Stimulated activated naive CD8-positive, alpha-beta T cell treated with anti-CD3 and anti-CD28 coated beads, Interleukin-15, amount 100 ng/mL, for 72 hours (primary cell): ENCODE measurements at regions not wholly inside any gene's neighbourhood (a gene's known extent, or its start where the extent isn't known, plus 50 kb on each side); places are given as distances from the start of the nearest gene placed in this dataset.

Source experiments
- ATAC-seq: fragments of 150-1000 bp; cut with Tn5 transposase; 2 replicates; pipeline ENCODE4 v1.10.0; 2021; ENCODE audit warnings: mild to moderate bottlenecking, moderate library complexity
- DNase-seq, 2 donors: peaks; one replicate each; pipeline ENCODE4 v3.0.0; 2021 to 2022
- H3K27ac Mint-ChIP-seq, 2 donors: one replicate each; pipeline ENCODE4 v1.8.0; 2022; ENCODE audit warnings: mild to moderate bottlenecking in 2 of 2, mixed read lengths in 2 of 2, moderate library complexity in 2 of 2
- H3K27me3 Mint-ChIP-seq: one replicate; pipeline ENCODE4 v1.8.0; 2022; ENCODE audit warnings: mixed read lengths
- H3K4me1 Mint-ChIP-seq: one replicate; pipeline ENCODE4 v1.8.0; 2022; ENCODE audit warnings: mild to moderate bottlenecking, mixed read lengths
- H3K4me3 Mint-ChIP-seq, 2 donors: one replicate each; pipeline ENCODE4 v1.8.0; 2022; ENCODE audit warnings: mild to moderate bottlenecking in 2 of 2, mixed read lengths in 2 of 2, moderate library complexity in 1 of 2
- H3K9me3 Mint-ChIP-seq, 2 donors: one replicate each; pipeline ENCODE4 v1.8.0; 2022; ENCODE audit warnings: mixed read lengths in 2 of 2

DNA sequence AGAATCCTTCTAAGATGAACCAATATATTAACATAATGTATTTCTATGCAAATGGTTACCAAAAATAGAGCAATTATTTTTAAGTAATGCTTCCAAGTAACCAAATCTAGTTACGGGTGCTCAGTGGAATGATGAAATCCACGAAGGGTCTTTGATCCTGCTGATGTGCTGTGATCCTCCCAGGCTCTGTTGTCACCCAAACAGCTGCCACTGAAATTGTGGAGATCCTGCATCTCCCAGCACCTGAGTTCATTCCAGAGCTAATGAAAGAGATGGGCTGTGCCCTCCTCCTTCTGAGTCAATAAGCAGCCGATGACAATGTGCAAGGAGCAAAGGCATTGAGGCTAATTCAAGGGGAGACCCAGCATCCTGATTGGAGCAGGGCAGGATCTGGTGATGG lies 362.4 kb upstream of the SOX11 start:
- no peak for ATAC-seq
- H3K4me1 Mint-ChIP-seq, result no peaks in the 10 kb centered on the region
- H3K27me3 Mint-ChIP-seq, result no peaks in the 10 kb centered on the region
- H3K9me3 Mint-ChIP-seq, result peaks cover 3 to 16% of the 10 kb centered on the region in 2 donors
- DNase-seq, result no peak
- H3K4me3 Mint-ChIP-seq, result no peak overlapping the region
- H3K27ac Mint-ChIP-seq, result no peak overlapping the region

GRCh38 chr2:5330961-5331360 lies 361.2 kb upstream of the SOX11 start:
- ATAC-seq (no peak), DNase-seq (no peak)
- H3K4me3 Mint-ChIP-seq, result no peak overlapping the region
- H3K27ac Mint-ChIP-seq, result no peak overlapping the region
- H3K4me1 Mint-ChIP-seq, result no peaks in the 10 kb centered on the region
- H3K9me3 Mint-ChIP-seq, result peaks cover 0 to 4% of the 10 kb centered on the region in 2 donors
- no peaks in the 10 kb centered on the region for H3K27me3 Mint-ChIP-seq

DNA sequence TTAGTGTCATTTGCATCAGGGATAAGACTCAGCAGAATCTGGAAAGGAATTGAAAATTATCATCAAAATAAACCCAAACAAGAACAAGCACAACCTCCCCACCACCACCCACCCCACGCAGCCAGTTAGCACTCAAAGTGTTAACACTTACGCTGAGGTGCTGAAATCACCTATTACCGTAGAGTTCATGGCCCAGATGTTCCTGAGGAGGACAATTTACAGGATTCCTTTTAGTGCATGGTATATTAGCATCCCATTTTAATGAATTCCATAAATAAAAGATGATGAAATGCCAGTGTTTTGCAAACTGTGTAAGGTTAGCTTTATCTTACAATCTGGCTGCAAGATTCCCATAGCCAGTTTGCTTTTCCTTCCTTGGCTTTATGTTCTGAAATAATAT lies 359.3 kb upstream of the SOX11 start:
- H3K27ac Mint-ChIP-seq, result no peak overlapping the region

GRCh38 chr2:5339473-5339872 lies 352.7 kb upstream of the SOX11 start:
- no peaks in the 10 kb centered on the region for H3K4me1 Mint-ChIP-seq
- ATAC-seq, result no peak
- no peak overlapping the region for H3K27ac Mint-ChIP-seq
- peaks cover 13 to 16% of the 10 kb centered on the region in 2 donors for H3K9me3 Mint-ChIP-seq
- no peak for DNase-seq
- no peak overlapping the region for H3K4me3 Mint-ChIP-seq
- no peaks in the 10 kb centered on the region for H3K27me3 Mint-ChIP-seq

More for the DNA sequence above, 359.3 kb upstream of the SOX11 start:
- DNase-seq (no peak), ATAC-seq (no peak)
- no peaks in the 10 kb centered on the region for H3K27me3 Mint-ChIP-seq
- H3K4me1 Mint-ChIP-seq, result no peaks in the 10 kb centered on the region
- H3K4me3 Mint-ChIP-seq, result no peak overlapping the region
- H3K9me3 Mint-ChIP-seq, result peaks cover 0 to 8% of the 10 kb centered on the region in 2 donors

DNA sequence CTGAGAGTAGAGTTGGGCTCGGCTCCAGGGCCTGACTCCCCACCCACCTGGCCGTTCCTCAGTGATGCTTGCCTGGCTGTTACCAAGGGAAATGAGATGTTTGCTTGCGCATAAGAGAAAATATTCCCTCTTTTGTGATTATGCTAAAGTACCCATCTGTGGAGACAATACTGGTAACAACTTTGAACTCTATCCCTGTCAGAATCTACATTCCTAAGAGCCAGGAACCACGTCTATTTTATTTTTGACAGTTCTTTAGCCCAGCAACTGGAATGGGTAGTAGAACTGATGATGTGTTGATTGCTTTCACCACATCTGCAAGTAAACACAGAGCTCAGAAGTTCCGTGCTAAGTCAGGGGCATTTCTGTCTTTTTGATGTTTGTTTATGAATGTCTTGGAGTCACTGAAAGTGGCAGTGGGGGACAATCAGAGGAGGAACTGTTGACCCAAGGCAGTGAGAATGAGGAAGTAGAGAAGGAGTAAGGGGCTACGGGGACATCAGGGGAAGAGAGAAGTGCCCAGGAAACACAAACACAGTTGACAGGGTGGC lies 348.3 kb upstream of the SOX11 start:
- ATAC-seq (no peak), DNase-seq (no peak)
- Mint-ChIP-seq H3K4me3 (no peak overlapping the region), H3K9me3 (peaks cover 6 to 8% of the 10 kb centered on the region in 2 donors), H3K27me3 (no peaks in the 10 kb centered on the region), H3K27ac (no peak overlapping the region), H3K4me1 (no peaks in the 10 kb centered on the region)

GRCh38 chr2:5352286-5352685 lies 339.9 kb upstream of the SOX11 start:
- DNase-seq, result no peak
- no peaks in the 10 kb centered on the region for H3K9me3 Mint-ChIP-seq
- ATAC-seq, result no peak
- no peak overlapping the region for H3K4me3 Mint-ChIP-seq
- H3K4me1 Mint-ChIP-seq, result no peaks in the 10 kb centered on the region
- H3K27ac Mint-ChIP-seq, result no peak overlapping the region
- no peaks in the 10 kb centered on the region for H3K27me3 Mint-ChIP-seq

GRCh38 chr2:5353565-5353964 lies 338.6 kb upstream of the SOX11 start:
- no peaks in the 10 kb centered on the region for H3K4me1 Mint-ChIP-seq
- no peaks in the 10 kb centered on the region for H3K9me3 Mint-ChIP-seq
- ATAC-seq (no peak), DNase-seq (no peak)
- H3K27me3 Mint-ChIP-seq, result no peaks in the 10 kb centered on the region
- H3K4me3 Mint-ChIP-seq, result no peak overlapping the region
- H3K27ac Mint-ChIP-seq, result no peak overlapping the region

DNA sequence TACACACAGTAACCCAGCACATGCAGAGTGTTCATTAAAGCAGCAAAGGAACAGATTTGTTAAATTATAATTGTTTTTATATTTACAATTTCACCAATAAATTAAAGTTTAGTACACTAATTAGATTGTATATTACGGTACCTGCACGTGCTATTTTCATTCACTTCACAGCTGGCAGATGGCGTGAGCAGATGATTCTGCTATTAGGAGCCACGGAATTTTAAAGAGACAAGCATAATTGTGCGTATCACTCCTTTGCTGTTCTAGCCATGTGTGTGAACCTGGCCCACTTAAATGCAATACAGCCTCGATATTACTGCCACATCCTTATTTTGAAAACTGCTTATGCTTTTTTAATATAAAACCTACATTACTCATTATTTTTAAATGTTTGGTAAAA lies 332.8 kb upstream of the SOX11 start:
- ATAC-seq, result no peak
- Mint-ChIP-seq H3K27me3 (no peaks in the 10 kb centered on the region), H3K4me1 (no peaks in the 10 kb centered on the region), H3K27ac (no peak overlapping the region), H3K9me3 (no peaks in the 10 kb centered on the region), H3K4me3 (no peak overlapping the region)
- DNase-seq, result no peak

GRCh38 chr2:5360081-5360480 lies 332.1 kb upstream of the SOX11 start:
- ATAC-seq (no peak), DNase-seq (no peak)
- H3K4me1 Mint-ChIP-seq, result no peaks in the 10 kb centered on the region
- no peaks in the 10 kb centered on the region for H3K9me3 Mint-ChIP-seq
- H3K4me3 Mint-ChIP-seq, result no peak overlapping the region
- no peak overlapping the region for H3K27ac Mint-ChIP-seq
- no peaks in the 10 kb centered on the region for H3K27me3 Mint-ChIP-seq

- Mint-ChIP-seq H3K4me3 (no peak overlapping the region), H3K27ac (no peak overlapping the region), H3K9me3 (no peaks in the 10 kb centered on the region), H3K4me1 (no peaks in the 10 kb centered on the region), H3K27me3 (no peaks in the 10 kb centered on the region)
- no peak for ATAC-seq
- no peak for DNase-seq
Measured at GRCh38 chr2:5364361-5364760, 327.8 kb upstream of the SOX11 start.

DNA sequence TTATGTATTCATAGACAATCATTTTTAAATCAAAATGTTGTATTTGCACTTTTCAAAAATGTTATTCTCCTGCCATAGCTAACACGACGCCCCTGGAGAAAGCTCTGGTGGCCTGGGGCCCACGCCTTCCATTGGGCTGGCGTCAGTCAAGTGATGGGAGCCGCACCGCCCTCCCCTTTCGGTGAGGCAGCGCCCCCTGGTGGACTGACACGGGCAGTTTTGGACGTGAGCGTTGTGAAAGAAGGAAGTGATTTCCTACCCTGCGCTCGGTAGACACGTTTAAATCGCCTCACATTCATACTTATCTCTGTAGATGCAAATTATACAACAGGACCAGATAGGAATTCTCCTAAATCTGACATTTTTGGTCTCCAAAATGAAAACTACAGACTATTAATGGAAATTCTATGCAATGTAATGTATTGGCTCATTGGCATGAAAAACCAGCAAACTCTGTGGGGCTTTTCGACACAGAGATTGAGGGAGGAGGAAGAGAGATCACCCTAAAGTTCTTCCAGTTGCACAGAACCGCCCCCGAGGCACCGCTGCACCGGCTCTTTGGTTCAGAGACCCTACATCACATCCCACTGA lies 326.2 kb upstream of the SOX11 start:
- ATAC-seq (peak; percentile 81), DNase-seq (peak; percentile 39 to 49)
- H3K27me3 Mint-ChIP-seq, result no peaks in the 10 kb centered on the region

GRCh38 chr2:5367321-5367720 lies 324.9 kb upstream of the SOX11 start:
- no peaks in the 10 kb centered on the region for H3K9me3 Mint-ChIP-seq
- no peaks in the 10 kb centered on the region for H3K27me3 Mint-ChIP-seq
- DNase-seq, result no peak
- H3K27ac Mint-ChIP-seq, result no peak overlapping the region
- H3K4me3 Mint-ChIP-seq, result no peak overlapping the region
- no peak for ATAC-seq
- H3K4me1 Mint-ChIP-seq, result no peaks in the 10 kb centered on the region

More for the DNA sequence above, 326.2 kb upstream of the SOX11 start:
- no peaks in the 10 kb centered on the region for H3K9me3 Mint-ChIP-seq
- no peak overlapping the region for H3K4me3 Mint-ChIP-seq
- no peaks in the 10 kb centered on the region for H3K4me1 Mint-ChIP-seq
- no peak overlapping the region for H3K27ac Mint-ChIP-seq

GRCh38 chr2:5368263-5368662 lies 323.9 kb upstream of the SOX11 start:
- ATAC-seq, result no peak
- Mint-ChIP-seq H3K4me3 (no peak overlapping the region), H3K27ac (no peak overlapping the region), H3K9me3 (no peaks in the 10 kb centered on the region), H3K4me1 (no peaks in the 10 kb centered on the region), H3K27me3 (no peaks in the 10 kb centered on the region)
- DNase-seq, result no peak

GRCh38 chr2:5369510-5369909 lies 322.7 kb upstream of the SOX11 start:
- DNase-seq (no peak), ATAC-seq (no peak)
- H3K4me3 Mint-ChIP-seq, result no peak overlapping the region

DNA sequence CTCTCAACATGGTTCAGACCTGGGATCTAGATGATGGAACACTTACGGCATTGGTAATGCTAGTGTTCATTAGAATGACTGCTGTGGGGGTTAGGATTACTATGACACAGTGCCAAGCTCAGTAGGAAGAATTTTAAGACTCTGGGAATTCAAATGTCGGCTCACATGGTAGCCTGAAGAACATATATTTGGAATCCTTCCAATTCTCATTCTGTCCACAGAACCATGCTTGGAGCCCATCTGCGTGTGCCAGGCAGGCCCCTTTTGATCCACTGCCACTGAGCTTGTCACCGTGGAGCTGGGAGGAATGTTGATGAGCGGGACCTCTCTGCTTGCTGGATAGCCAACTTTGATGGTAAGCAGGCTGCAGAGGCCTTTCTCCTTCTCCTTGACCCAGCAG lies 322.0 kb upstream of the SOX11 start:
- Mint-ChIP-seq H3K9me3 (no peaks in the 10 kb centered on the region), H3K27me3 (peaks cover 7% of the 10 kb centered on the region), H3K4me1 (no peaks in the 10 kb centered on the region), H3K4me3 (no peak overlapping the region), H3K27ac (no peak overlapping the region)
- DNase-seq, result no peak
- no peak for ATAC-seq

More at GRCh38 chr2:5369510-5369909, 322.7 kb upstream of the SOX11 start:
- Mint-ChIP-seq H3K4me1 (no peaks in the 10 kb centered on the region), H3K27ac (no peak overlapping the region), H3K27me3 (peaks cover under 1% of the 10 kb centered on the region), H3K9me3 (no peaks in the 10 kb centered on the region)

GRCh38 chr2:5372141-5372540 lies 320.0 kb upstream of the SOX11 start:
- Mint-ChIP-seq H3K4me1 (no peaks in the 10 kb centered on the region), H3K27me3 (peaks cover 10% of the 10 kb centered on the region), H3K9me3 (no peaks in the 10 kb centered on the region), H3K27ac (no peak overlapping the region), H3K4me3 (no peak overlapping the region)
- ATAC-seq, result no peak
- no peak for DNase-seq

- no peak for DNase-seq
- H3K9me3 Mint-ChIP-seq, result no peaks in the 10 kb centered on the region
- no peak overlapping the region for H3K4me3 Mint-ChIP-seq
- ATAC-seq, result no peak
- no peak overlapping the region for H3K27ac Mint-ChIP-seq
- no peaks in the 10 kb centered on the region for H3K4me1 Mint-ChIP-seq
- peaks cover 10% of the 10 kb centered on the region for H3K27me3 Mint-ChIP-seq
Measured at GRCh38 chr2:5373200-5373599, 319.0 kb upstream of the SOX11 start.
